GM12865 (cell line): ENCODE measurements at regions not wholly inside any gene's neighbourhood (a gene's known extent, or its start where the extent isn't known, plus 50 kb on each side); places are given as distances from the start of the nearest gene placed in this dataset.

Experiments used
- DNase-seq: peaks from one replicate; pipeline ENCODE4 v3.0.0; 2010; ENCODE audit warnings: low read depth
- H3K4me3 ChIP-seq: 2 replicates; pipeline ENCODE4 v1.5.1; 2011; ENCODE audit warnings: mild to moderate bottlenecking, low read depth, low read length, control low read depth
- CTCF ChIP-seq: IDR thresholded peaks from 2 replicates; pipeline ENCODE4 v1.5.1; 2011; ENCODE audit warnings: low read length, control low read depth, low read depth, inconsistent platforms; ENCODE audit not compliant: insufficient read depth; ENCODE audit errors: missing control alignments

- no peak for TF ChIP-seq CTCF
- DNase-seq: no peak
- H3K4me3 ChIP-seq: no peak overlapping the region
Measured at GRCh38 chr6:53992522-53992921, 118.7 kb upstream of the MLIP start.

- no peak for TF ChIP-seq CTCF
- H3K4me3 ChIP-seq: no peak overlapping the region
- DNase-seq: no peak
Measured at GRCh38 chr6:53994201-53994600, 117.0 kb upstream of the MLIP start.

GRCh38 chr6:53995935-53996334 lies 115.3 kb upstream of the MLIP start:
- TF ChIP-seq CTCF: no peak
- no peak for DNase-seq
- no peak overlapping the region for H3K4me3 ChIP-seq

GRCh38 chr6:53998303-53998702 lies 112.9 kb upstream of the MLIP start:
- no peak overlapping the region for H3K4me3 ChIP-seq
- DNase-seq: no peak
- no peak for TF ChIP-seq CTCF

- H3K4me3 ChIP-seq: no peak overlapping the region
- no peak for TF ChIP-seq CTCF
- no peak for DNase-seq
Measured at GRCh38 chr6:53999088-53999755, 112.0 kb upstream of the MLIP start.

- no peak for DNase-seq
- TF ChIP-seq CTCF: no peak
Measured at GRCh38 chr6:54002116-54002515, 109.1 kb upstream of the MLIP start.

GRCh38 chr6:54003316-54003715 lies 107.9 kb upstream of the MLIP start:
- DNase-seq: no peak
- H3K4me3 ChIP-seq: no peak overlapping the region
- TF ChIP-seq CTCF: no peak

More at GRCh38 chr6:54002116-54002515, 109.1 kb upstream of the MLIP start:
- H3K4me3 ChIP-seq: no peak overlapping the region
